Epithelial cell of proximal tubule (primary cell): ENCODE measurements at regions not wholly inside any gene's neighbourhood (a gene's known extent, or its start where the extent isn't known, plus 50 kb on each side); places are given as distances from the start of the nearest gene placed in this dataset.

ENCODE experiments used
- DNase-seq: peaks from one replicate; pipeline ENCODE4 v3.0.0-alpha.2; 2011; ENCODE audit warnings: low read depth
- H3K4me3 ChIP-seq: 2 replicates; pipeline ENCODE4 v1.5.1; 2011; ENCODE audit warnings: low read depth, mild to moderate bottlenecking, low read length
- CTCF ChIP-seq: conservative IDR thresholded peaks from 2 replicates; pipeline ENCODE4 v1.5.1; 2012; ENCODE audit warnings: low read depth, mild to moderate bottlenecking, low read length

GRCh38 chr3:193943851-193944517 is 192.0 kb upstream of the HES1 start:
- no peak for TF ChIP-seq CTCF
- no peak overlapping the region for H3K4me3 ChIP-seq
- DNase-seq = no peak

DNA sequence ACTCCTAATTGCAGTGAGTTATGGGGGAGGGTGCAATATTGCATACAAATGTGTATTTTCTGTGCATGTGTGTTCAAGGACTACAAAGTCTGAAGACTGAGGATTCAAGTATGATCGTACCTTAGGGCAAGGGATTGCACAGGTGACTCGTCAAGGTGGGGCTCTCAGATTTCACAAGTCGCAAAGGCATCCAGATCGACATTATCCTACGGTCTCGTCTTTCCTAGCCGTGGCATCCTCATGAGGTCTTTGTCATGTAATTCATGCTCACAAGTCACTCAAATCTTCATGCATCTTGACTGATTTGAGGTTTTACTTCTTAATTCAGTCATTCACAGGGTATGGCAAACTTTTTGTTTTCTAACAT is 191.4 kb upstream of the HES1 start:
- DNase-seq = no peak
- H3K4me3 ChIP-seq = no peak overlapping the region
- no peak for TF ChIP-seq CTCF

- DNase-seq = no peak
- no peak overlapping the region for H3K4me3 ChIP-seq
- TF ChIP-seq CTCF = no peak
Observed at GRCh38 chr3:193945143-193945542, 190.8 kb upstream of the HES1 start.

- no peak for DNase-seq
- H3K4me3 ChIP-seq = no peak overlapping the region
- TF ChIP-seq CTCF = no peak
Observed at GRCh38 chr3:193946945-193947344, 189.0 kb upstream of the HES1 start.

DNA sequence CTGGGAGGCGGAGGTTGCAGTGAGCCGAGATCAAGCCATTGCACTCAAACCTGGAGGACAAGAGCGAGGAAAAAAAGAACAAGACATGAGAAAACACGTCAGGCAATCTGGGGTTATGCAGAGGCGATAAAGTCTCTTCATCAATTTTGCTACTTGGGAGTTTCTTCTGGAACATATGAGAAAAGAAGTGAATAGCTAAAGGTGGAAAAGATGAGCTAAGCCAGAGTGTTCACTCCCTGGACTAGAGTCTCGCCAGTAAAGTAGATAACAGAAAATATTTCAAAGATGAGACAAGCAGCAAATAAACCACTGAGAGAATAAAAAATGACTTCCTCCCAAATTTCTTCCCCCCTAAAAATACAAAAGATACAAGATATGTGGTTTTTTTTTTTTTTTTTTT is 188.4 kb upstream of the HES1 start:
- TF ChIP-seq CTCF = no peak
- no peak for DNase-seq
- H3K4me3 ChIP-seq = no peak overlapping the region

GRCh38 chr3:193948459-193948858 is 187.5 kb upstream of the HES1 start:
- no peak for TF ChIP-seq CTCF
- DNase-seq = no peak
- no peak overlapping the region for H3K4me3 ChIP-seq

- no peak overlapping the region for H3K4me3 ChIP-seq
- TF ChIP-seq CTCF = no peak
- no peak for DNase-seq
Observed at GRCh38 chr3:193951859-193952258, 184.1 kb upstream of the HES1 start.
